ENCODE measurements at regions not wholly inside any gene's neighbourhood (a gene's known extent, or its start where the extent isn't known, plus 50 kb on each side); places are given as distances from the start of the nearest gene placed in this dataset.

DNA sequence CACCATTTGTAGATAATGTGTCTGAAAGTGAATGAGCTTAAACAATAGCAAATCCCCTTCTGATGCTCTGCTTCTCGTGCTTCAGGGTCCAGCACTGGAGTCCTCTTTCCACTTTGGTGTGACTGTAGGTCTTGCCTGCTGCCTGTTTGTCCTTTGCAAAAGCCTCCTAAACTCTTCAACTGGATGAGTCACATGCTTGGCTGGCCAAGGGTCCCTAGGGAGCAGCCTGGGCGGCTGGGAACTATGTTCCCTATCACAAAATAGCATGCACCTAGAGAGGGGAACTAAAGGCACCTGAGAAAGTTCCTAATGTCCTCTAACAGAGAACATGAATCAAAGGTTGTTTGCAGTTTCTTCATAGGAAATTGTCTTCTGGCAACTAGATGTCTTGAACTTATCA is 607.2 kb upstream of the PLXNA2 start:
- DNase-seq (ENCODE audit: low read depth): no peak

DNA sequence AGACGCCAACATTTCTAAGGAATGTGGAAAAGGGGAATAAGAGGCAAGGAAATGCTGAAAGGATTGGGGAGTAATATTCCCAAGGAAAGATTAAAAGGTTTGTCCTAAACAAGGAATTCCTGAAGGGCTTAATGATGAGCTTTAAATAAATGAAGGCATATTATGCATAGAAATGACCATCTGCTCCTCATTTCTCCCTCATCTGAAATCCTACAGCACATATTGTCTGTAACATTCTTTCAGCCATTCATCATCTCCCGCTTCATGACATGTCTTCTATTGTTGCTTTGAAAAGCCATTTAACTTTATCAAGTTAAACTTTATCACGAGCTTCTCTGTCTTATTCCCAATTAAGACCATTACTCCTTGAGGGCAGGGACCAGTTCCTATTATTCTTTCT is 608.7 kb upstream of the PLXNA2 start:
- DNase-seq (ENCODE audit: low read depth): no peak

DNA sequence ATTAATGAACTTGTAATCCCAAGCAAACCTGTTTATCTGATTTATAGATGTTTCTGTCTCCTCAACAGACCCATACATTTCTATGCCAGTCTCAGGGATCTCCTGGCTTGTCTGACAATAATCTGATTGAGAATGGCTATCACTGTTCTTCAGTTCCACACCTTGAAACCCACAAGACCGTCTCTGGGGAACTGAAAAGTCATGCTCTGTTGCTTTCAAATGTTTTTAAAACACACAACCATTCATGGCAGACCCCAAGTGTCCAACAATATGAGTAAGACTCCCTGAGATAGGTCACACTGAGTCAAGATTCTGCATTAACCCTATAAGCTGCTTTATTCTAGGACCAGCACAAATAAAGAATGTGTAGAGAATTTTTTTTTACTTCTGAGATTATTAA is 611.2 kb upstream of the PLXNA2 start:
- DNase-seq (ENCODE audit: low read depth): no peak

DNA sequence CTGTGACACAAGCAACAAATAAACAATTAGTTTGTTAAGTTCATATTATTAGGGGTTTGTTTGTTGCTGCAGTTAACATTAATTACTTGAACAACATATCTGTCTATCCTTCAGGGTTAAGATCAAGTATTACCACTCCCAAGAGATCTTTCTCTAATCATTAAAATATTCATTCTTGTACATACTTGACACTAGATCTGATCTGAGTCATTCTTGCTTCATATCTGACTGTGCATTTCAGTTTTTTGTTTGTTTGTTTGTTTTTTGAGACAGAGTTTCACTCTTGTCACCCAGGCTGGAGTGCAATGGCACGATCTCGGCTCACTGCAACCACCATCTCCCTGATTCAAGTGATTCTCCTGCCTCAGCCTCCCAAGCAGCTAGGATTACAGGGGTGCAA is 613.3 kb upstream of the PLXNA2 start:
- no peak for DNase-seq (ENCODE audit: low read depth)

DNA sequence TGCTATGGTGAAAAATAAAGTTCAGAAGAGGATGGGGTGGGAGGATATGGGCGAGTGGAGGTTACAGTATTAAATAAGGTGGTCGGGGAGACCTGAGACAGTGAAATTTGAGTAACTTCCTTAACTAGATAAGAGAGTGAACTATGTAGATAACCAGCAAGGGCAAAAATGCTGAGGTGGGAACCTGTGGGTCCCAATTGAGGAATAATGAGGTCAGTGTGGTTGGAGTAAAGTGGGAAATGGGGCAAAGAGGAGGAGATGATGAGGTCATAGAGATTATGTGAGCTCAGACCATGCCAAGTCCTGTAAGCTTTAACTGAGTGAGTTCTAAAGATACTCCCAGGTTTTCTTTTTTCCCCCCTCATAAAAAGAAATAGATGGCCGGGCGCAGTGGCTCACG is 614.6 kb upstream of the PLXNA2 start:
- no peak for DNase-seq (ENCODE audit: low read depth)

DNA sequence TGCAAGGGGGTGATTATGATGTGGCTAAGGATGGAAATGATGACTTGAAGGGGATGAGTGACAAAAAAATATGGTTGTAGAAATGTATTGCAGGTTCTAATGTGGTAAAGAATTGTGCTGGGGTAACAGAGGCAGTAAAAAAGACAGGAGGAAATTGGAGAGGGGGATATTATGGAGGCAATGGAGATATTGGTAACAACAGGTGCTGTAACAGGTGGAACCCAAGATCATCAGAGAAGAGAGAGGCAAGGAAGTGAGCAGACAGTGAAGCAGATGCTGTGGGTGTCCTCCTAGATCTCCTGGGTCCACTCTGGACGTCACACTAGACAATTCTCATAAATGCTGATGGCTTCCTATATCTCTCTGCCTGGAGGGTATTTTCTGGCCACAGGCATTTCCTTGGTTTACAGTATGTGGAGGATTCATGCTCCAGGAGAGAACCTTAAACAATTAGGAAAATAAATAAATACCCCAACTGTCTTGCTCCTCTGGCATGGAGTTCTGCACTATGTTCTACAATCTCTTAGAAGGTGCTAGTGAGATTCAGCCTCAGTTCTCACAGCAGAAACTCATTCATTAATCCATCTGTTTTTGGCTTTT is 620.3 kb upstream of the PLXNA2 start:
- no peak for DNase-seq (ENCODE audit: low read depth)

DNA sequence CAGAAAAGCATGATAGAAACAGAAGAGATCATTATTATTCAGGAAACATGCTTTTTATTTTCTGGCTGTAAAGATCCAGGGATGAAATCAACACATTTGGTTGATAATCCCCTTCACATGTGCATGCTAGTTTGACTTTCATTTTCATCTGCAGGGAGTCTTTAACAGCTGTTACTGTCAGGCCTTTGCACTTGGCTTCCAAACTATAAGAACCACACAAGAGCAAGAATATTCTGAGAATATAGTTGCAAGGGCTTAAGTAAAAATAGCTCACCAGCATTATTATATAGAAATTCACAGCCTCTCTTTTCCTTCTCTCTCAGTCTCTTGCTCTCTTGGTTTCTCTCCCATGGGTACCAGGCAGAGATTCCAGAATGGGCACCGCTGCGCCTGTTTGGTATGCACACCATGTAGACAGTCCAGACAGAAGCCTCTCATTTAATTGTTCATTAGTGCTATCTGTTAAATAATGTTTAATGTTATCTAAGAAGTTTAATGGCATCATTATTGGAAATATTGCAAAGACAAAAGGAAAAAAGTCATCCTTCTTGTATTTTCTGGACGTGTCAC is 622.3 kb upstream of the PLXNA2 start:
- no peak for DNase-seq (ENCODE audit: low read depth)

DNA sequence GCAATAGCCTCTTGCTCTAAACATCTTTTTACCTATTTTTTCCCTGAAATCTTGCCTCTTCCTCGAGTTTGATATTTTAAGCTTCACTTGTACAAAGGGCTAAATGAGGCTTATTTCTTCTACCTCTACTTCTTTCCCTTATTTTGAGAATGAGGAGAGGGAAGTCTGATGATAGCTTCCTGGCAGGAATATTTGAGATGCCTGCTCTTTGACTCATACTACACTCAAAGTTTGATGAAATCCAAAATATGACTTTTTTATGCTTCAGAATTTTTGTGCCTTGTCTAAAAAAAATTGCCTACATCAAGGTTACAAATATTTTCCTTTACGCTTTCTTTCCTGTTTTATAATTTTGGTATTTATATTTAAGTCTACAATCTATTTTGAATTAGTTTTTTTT is 624.4 kb upstream of the PLXNA2 start:
- no peak for DNase-seq (ENCODE audit: low read depth)

DNA sequence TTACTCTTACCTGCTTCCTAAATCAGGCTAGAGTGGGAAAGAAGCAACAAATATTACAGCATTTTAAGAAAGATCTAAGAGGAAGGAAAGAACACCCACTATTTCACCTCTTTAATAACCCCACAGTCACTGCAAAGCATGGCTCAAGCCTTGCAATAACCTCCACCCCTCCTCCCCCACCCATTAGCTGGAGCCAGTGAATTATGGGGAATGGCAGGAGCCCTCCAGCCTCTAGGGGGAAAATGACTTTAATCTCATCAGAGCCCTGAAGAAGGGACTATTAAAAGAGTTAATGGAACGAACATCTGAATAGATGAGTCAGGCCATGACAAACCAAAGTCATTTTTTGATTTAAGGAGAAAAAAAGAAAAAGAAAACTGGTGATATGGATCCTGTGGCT is 630.7 kb upstream of the PLXNA2 start:
- no peak for DNase-seq (ENCODE audit: low read depth)

DNA sequence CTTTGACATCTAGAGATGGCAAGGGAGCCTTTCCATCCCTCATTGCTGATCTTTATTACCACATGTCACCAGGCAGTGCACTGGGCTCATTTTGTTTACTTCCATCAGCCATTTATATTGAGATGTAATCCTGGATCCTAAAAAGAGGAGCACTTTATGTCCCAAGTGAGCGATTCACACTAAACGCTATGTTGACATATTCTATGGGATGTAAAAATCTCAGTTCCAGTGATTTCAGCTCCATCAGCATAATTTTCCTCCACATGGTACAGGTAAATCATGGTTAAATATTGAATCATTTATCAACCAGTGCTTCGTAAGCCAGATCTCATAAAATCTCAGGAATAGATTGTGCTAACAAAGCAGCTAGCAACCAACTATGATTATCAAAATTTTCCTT is 634.8 kb upstream of the PLXNA2 start:
- DNase-seq (ENCODE audit: low read depth): no peak

DNA sequence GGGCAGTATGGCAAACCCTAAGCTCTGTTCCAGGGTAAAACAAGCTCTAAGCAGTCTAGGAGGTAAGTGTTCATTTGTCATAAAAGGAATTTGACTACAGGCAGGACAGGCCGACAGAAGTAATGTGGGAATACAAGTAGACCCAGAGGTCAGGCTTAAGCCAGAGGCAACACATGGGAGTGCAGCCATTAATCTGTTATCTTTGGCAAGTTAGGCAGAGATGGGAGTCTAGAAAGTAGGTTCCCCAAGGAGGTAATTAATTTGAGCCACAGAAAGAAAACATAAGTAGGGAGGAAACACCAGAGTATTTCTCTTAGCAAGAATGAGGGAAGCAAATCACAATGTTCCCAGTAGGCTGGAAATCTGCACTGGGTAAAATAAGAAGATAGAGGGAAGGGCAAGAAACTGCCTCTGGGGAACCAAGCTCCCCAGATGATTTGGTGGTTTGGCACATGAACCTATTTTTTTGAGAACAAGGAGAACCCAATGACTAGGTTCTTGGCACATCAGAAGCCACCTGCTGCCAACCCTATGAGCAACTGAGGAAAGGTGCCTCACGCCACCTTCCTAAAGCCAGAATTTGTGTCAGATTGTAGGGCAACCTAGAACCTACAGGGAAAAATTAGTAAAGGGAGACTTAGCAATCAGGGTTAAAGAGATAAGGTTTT is 636.4 kb upstream of the PLXNA2 start:
- DNase-seq (ENCODE audit: low read depth): no peak

DNA sequence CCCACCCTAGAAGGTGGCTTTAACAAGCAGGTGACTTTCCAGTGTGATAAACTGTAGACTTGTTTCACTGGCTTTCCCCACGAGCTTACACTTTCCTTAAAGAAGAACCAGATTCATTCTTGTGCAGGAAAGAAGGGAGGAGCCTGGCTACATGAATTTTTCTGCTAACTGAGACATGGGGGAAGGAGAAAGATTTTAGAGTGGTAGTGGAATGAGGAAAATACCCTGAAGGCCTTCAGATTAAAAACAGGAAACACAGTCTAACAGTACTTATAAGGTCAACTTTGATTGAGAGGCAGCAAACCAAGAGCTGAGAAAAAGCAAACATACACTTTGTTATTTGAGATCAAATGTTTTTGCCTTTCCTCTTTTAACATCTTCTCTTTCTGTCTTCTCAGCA is 640.9 kb upstream of the PLXNA2 start:
- no peak for DNase-seq (ENCODE audit: low read depth)

DNA sequence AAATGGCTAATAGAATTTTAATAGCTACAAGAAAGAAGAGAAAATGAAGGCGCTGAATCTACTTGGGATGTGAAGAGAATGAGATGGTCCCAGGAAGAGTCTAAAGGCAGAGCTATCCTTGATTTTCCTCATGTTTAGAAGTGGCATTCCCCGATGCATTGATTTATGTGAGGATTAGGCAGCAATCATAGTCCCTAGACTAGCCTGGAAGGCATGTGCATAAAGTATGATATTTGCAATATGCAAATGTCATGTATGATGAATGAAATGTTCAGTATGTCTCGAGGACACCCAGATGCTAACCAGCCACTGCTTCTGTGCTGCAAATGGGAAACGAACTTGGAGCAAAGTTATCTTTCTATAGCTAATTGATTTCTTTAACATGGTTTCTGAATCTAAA is 641.5 kb upstream of the PLXNA2 start:
- DNase-seq (ENCODE audit: low read depth): no peak

DNA sequence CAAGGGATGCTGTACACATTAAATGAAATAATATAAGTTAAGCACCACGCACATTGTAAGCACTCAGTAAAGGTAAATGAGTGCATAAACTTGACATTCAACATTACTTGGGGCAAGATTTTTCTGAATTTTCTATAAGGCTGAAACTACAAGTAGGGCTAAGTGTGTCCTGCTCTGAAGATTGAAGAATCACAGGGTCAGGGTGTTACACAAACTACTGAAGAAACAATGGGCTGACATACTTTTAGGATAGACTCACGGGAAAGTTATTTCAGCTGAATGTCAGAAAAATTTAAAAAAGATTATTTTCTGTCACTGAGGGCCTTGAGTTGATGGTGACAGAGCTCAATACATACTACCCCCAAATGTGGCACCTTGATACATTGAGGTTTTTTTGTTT is 644.2 kb upstream of the PLXNA2 start:
- DNase-seq (ENCODE audit: low read depth): no peak

DNA sequence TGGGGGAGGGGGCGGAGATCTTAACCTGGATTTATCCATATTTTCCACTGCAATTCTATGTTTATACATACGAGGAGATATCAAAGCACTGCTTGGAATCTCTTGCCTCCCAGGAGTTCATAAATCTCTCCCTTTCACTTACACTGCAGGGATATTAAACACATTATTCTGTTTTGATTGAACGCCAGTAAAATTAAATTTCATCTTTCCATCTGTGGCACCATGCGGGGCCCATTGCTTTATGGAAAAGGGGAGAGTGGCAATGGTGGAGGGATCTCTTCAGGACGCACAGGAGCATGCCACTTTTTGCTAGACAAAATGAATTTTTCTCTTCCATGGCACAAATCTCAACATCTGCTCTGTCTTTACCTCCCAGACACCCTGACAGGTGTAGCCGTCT is 648.0 kb upstream of the PLXNA2 start:
- no peak for DNase-seq (ENCODE audit: low read depth)

DNA sequence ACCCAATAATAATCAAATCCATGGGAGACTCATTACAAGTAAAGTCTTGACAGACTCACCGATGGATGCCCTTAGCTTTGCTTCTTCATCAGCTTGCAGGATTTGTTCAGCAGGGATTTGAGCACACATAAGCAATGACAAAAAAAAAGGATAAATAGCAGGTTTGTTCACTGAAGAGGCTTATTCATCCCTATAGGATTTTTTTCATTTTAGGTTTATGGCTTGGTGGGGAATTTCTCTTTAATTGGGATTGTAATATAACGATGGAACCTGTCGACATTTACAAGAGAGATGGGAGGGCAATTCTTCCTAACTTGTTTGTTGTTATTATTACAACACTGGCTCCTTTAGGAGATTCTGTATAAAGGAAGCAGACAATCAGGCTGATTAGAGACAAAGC is 649.1 kb upstream of the PLXNA2 start:
- DNase-seq (ENCODE audit: low read depth): no peak

DNA sequence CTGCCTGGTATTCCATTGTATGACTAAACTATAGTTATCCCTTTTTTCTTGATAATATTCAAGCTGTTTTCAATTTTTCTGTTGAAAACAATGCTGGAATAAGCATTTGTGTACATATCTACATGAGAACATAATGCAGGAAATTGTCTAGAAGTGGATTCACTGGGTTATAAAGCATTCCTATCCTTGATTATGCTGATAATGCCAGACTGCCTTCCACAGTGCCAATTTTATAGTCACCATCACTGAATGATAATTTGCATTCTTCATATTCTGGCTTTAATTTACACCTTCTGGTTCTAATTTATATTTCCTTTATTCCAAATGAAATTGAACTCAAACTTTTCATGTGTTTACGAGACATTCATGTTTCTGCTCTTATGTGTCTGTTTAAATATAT is 651.0 kb upstream of the PLXNA2 start:
- no peak for DNase-seq (ENCODE audit: low read depth)

DNA sequence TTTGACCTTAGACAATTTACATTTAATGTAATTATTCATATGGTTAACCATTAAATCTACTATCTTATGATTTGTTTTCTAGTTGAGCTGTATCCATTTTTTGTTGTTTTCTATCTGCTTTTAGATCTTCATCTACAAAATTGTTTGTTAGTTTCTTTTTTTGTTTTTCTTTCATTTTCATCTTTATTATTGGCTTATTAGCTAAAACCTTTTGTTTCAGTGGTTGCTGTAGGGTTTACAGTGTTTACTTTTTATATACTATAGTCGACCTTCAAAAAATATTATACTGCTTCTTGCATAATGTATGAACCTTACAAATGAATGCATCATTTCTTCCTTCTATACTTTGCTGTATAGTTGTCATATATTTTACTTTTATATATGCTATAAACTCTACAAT is 651.6 kb upstream of the PLXNA2 start:
- no peak for DNase-seq (ENCODE audit: low read depth)

DNA sequence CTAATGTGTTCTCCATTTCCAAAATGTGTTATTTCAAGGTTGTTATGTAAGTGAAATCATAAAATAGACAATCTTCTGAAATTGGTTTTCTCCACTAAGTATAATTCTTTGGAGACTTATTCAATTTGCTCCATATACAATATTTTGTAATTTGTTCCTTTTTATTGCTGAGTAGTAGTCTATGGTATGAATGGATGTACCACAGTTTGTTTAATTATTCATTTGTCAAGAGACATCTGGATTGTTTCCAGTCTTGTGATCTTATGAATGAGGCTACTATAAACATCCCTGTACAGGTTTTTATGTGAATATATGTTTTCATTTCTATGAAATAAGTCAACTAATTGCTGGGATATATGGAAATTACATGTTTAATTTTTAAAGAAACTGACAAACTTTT is 652.6 kb upstream of the PLXNA2 start:
- DNase-seq (ENCODE audit: low read depth): no peak

DNA sequence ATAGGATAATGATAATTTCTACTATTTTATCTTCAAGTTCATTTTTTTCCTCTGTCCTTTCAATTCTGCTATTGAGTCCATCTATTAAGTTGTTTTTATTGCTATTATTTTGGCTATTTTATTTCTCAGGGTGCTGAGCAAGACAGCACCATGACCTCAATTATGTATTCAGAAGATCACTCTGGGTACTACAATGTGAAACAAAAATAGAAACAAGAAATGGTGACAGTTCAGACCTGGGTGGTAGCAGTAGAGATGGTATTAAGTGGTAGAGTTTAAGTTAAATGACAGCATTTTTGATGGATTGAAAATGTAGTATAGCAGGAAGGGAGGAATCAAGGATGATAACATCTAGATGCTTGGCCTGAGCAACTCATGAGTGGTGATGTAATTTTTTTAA is 655.3 kb upstream of the PLXNA2 start:
- no peak for DNase-seq (ENCODE audit: low read depth)

DNA sequence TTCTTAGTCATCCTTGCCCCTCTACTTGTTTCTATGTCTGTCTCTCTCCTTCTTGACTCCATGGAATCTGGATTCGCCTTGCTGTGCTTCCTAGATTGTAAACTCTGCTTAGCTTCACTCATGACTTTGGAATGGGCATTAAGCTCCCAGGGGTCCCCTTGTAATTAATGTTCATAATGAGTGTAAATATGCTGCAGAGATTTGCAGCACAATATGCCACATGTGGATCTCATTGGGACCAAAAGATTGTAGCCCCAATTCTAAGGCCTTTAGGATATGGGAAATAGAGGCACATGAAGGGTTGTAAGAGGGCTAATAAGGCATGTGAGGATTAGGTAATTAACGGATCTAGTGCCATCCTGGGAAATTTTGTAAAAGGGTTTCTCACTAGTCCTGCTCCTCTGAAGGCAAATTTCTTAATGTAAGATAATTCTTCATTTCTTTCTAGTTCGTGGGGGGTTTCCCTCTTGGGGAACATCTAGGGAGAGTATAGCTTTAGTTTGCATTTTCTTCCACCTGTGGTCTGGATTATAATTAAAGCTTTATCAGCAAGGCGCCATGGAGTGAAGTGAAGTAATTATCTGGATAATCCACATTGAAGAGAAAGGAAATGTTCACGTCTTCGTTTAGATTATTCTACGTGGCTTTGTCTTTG is 659.2 kb upstream of the PLXNA2 start:
- no peak for DNase-seq (ENCODE audit: low read depth)

DNA sequence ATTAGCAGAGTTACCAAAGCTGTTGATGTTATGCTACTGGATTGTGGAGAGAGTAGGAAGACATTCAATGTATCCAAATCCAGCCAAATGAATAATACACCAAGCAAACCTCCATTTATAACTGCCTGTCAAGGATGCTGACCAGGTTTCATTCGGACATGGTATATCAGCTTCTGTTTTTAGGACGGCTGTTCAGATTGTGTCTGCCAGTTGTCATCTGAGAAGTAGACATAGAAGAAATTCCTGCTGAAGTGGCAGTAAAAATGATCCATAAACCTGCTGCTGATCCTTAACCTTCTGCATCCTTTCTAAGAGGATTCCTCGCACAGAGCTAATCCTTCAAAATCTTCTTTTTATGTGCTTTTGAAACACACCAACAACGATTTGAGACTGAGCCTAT is 663.6 kb upstream of the PLXNA2 start:
- DNase-seq (ENCODE audit: low read depth): no peak
